H9 (cell line): ENCODE measurements at regions not wholly inside any gene's neighbourhood (a gene's known extent, or its start where the extent isn't known, plus 50 kb on each side); places are given as distances from the start of the nearest gene placed in this dataset.

Experiments used
- DNase-seq: peaks from one replicate; pipeline ENCODE4 v3.0.0-alpha.2; 2017
- H2AFZ ChIP-seq: one replicate; pipeline ENCODE4 v1.6.1; 2013; ENCODE audit warnings: mild to moderate bottlenecking, low read length, control low read depth, moderate library complexity
- H2AK5ac ChIP-seq: 2 replicates; pipeline ENCODE4 v1.6.1; 2013; ENCODE audit warnings: low read length, control low read depth, mixed read lengths; ENCODE audit not compliant: insufficient read length
- H2BK120ac ChIP-seq: one replicate; pipeline ENCODE4 v1.6.1; 2013; ENCODE audit warnings: low read depth, mild to moderate bottlenecking, low read length, control low read depth, inconsistent platforms; ENCODE audit not compliant: poor library complexity, severe bottlenecking
- H2BK12ac ChIP-seq: 2 replicates; pipeline ENCODE4 v1.6.1; 2013; ENCODE audit warnings: low read length, control low read depth, mixed read lengths, low read depth; ENCODE audit not compliant: insufficient read length
- H2BK15ac ChIP-seq: 2 replicates; pipeline ENCODE4 v1.6.1; 2013; ENCODE audit warnings: low read depth, low read length, control low read depth
- H2BK20ac ChIP-seq: one replicate; pipeline ENCODE4 v1.6.1; 2013; ENCODE audit warnings: low read depth, mild to moderate bottlenecking, low read length, control low read depth, inconsistent platforms; ENCODE audit not compliant: poor library complexity, severe bottlenecking
- H2BK5ac ChIP-seq: 2 replicates; pipeline ENCODE4 v1.6.1; 2013; ENCODE audit warnings: low read length, control low read depth, mixed read lengths; ENCODE audit not compliant: insufficient read length
- H3K14ac ChIP-seq: 2 replicates; pipeline ENCODE4 v1.6.1; 2013; ENCODE audit warnings: low read length, control low read depth; ENCODE audit not compliant: insufficient read depth
- H3K18ac ChIP-seq: 2 replicates; pipeline ENCODE4 v1.6.1; 2013; ENCODE audit warnings: low read depth, mild to moderate bottlenecking, mixed read lengths, low read length, control low read depth; ENCODE audit not compliant: insufficient read length
- H3K23ac ChIP-seq: 2 replicates; pipeline ENCODE4 v1.6.1; 2013; ENCODE audit warnings: low read length, control low read depth, mixed read lengths, low read depth; ENCODE audit not compliant: insufficient read length
- H3K23me2 ChIP-seq: 2 replicates; pipeline ENCODE4 v1.6.1; 2013; ENCODE audit warnings: low read depth, mild to moderate bottlenecking, mixed read lengths, low read length, control low read depth; ENCODE audit not compliant: insufficient read length, poor library complexity, severe bottlenecking
- H3K27ac ChIP-seq: 2 replicates; pipeline ENCODE4 v1.5.1; 2013; ENCODE audit warnings: low read length, control low read depth, mixed read lengths, low read depth; ENCODE audit not compliant: insufficient read length
- H3K27me3 ChIP-seq: 2 replicates; pipeline ENCODE4 v1.6.1; 2013; ENCODE audit warnings: low read length, control low read depth, inconsistent platforms; ENCODE audit not compliant: insufficient read depth
- H3K4ac ChIP-seq: 2 replicates; pipeline ENCODE4 v1.6.1; 2013; ENCODE audit warnings: low read depth, mild to moderate bottlenecking, control low read depth, inconsistent platforms, low read length, moderate library complexity
- H3K4me1 ChIP-seq: 2 replicates; pipeline ENCODE4 v1.6.1; 2013; ENCODE audit warnings: low read length, control low read depth, inconsistent platforms; ENCODE audit not compliant: insufficient read depth
- H3K4me2 ChIP-seq: 2 replicates; pipeline ENCODE4 v1.6.1; 2013; ENCODE audit warnings: low read length, control low read depth, mixed read lengths; ENCODE audit not compliant: insufficient read length, insufficient read depth
- H3K56ac ChIP-seq: 2 replicates; pipeline ENCODE4 v1.6.1; 2013; ENCODE audit warnings: low read depth, mild to moderate bottlenecking, mixed read lengths, low read length, control low read depth; ENCODE audit not compliant: insufficient read length
- H3K79me1 ChIP-seq: 2 replicates; pipeline ENCODE4 v1.6.1; 2013; ENCODE audit warnings: low read depth, mild to moderate bottlenecking, moderate library complexity, low read length, control low read depth, inconsistent platforms; ENCODE audit not compliant: insufficient read depth, poor library complexity, severe bottlenecking
- H3K79me2 ChIP-seq: 2 replicates; pipeline ENCODE4 v1.6.1; 2013; ENCODE audit warnings: low read length, control low read depth, inconsistent platforms; ENCODE audit not compliant: insufficient read depth
- H3K9ac ChIP-seq: 2 replicates; pipeline ENCODE4 v1.6.1; 2013; ENCODE audit warnings: low read length, control low read depth, mixed read lengths; ENCODE audit not compliant: insufficient read length; ENCODE audit errors: extremely low read depth
- H3K9me3 ChIP-seq: one replicate; pipeline ENCODE4 v1.6.1; 2013; ENCODE audit warnings: low read depth, low read length, inconsistent platforms; ENCODE audit not compliant: control insufficient read depth
- H3T11ph ChIP-seq: one replicate; pipeline ENCODE4 v1.6.1; 2013; ENCODE audit warnings: mild to moderate bottlenecking, low read length, control low read depth, inconsistent platforms
- H4K20me1 ChIP-seq: one replicate; pipeline ENCODE4 v1.6.1; 2013; ENCODE audit not compliant: control insufficient read depth, insufficient read length, insufficient read depth
- H4K5ac ChIP-seq: 2 replicates; pipeline ENCODE4 v1.6.1; 2013; ENCODE audit warnings: low read depth, mild to moderate bottlenecking, mixed read lengths, low read length, control low read depth; ENCODE audit not compliant: insufficient read length
- H4K8ac ChIP-seq: replicated peaks from 2 replicates; pipeline ENCODE4 v1.6.1; 2013; ENCODE audit warnings: low read length, control low read depth, mixed read lengths, low read depth; ENCODE audit not compliant: insufficient read length
- H4K91ac ChIP-seq: 2 replicates; pipeline ENCODE4 v1.6.1; 2013; ENCODE audit warnings: low read depth, mild to moderate bottlenecking, moderate library complexity, mixed read lengths, low read length, control low read depth; ENCODE audit not compliant: insufficient read length
- H3K27ac Mint-ChIP-seq, 3 experiments: 2 replicates in 2 of 3; 3 replicates in 1 of 3; pipeline ENCODE4 v1.8.0; 2020 to 2021; ENCODE audit warnings: mixed read lengths in 3 of 3, mild to moderate bottlenecking in 1 of 3, moderate library complexity in 1 of 3
- H3K27me3 Mint-ChIP-seq: 2 replicates; pipeline ENCODE4 v1.8.0; 2021; ENCODE audit warnings: low read depth, mild to moderate bottlenecking, moderate library complexity, mixed read lengths
- H3K36me3 Mint-ChIP-seq, 3 experiments: 2 replicates in 2 of 3; 3 replicates in 1 of 3; pipeline ENCODE4 v1.8.0; 2020 to 2021; ENCODE audit warnings: low read depth in 3 of 3, mixed read lengths in 3 of 3; ENCODE audit not compliant: insufficient read depth in 1 of 3
- H3K4me1 Mint-ChIP-seq, 2 experiments: 2 replicates each; pipeline ENCODE4 v1.8.0; 2020; ENCODE audit warnings: mixed read lengths in 2 of 2
- H3K4me3 Mint-ChIP-seq, 2 experiments: 2 replicates in 1 of 2; 3 replicates in 1 of 2; pipeline ENCODE4 v1.8.0; 2020 to 2021; ENCODE audit warnings: mild to moderate bottlenecking in 2 of 2, mixed read lengths in 2 of 2, moderate library complexity in 1 of 2
- H3K9me3 Mint-ChIP-seq, 2 experiments: 2 replicates in 1 of 2; 3 replicates in 1 of 2; pipeline ENCODE4 v1.8.0; 2020; ENCODE audit warnings: mild to moderate bottlenecking in 2 of 2, mixed read lengths in 2 of 2, moderate library complexity in 1 of 2
- CTCF ChIP-seq: fragments of 200-600 bp; sonication (generic); conservative IDR thresholded peaks from 3 replicates; pipeline ENCODE4 v1.8.0; 2021; ENCODE audit warnings: antibody characterized with exemption, mild to moderate bottlenecking
- WGBS: extraction: QIAGEN DNeasy Blood & Tissue Kit; methylation state at CpG from one replicate; pipeline ENCODE4 v1.1.7; 2013; ENCODE audit warnings: missing lambda C conversion rate, low lambda C conversion rate, mixed read lengths; ENCODE audit not compliant: insufficient read length; ENCODE audit errors: extremely low coverage; 5-methylcytosine and 5-hydroxymethylcytosine counted together

GRCh38 chr7:89926194-89926593 is 228.1 kb upstream of the STEAP1 start:
- no peak overlapping the region for H2BK120ac ChIP-seq
- Mint-ChIP-seq H3K9me3 (no peaks in the 10 kb centered on the region; a peak in 1 of 5 replicates), H3K4me3 (no peak overlapping the region), H3K27ac (no peak overlapping the region), H3K27me3 (no peaks in the 10 kb centered on the region), H3K4me1 (0 out of 4 replicates have a peak, but pooled peaks cover 0 to 4% of the 10 kb centered on the region in 2 experiments), H3K36me3 (no peaks in the 10 kb centered on the region)
- no CpG with 5 or more reads among the region's 2 CpGs for whole genome bisulfite sequencing
- no peak overlapping the region for H2BK15ac ChIP-seq
- H2BK12ac ChIP-seq = no peak overlapping the region
- no peak overlapping the region for H3K4ac ChIP-seq
- H2AFZ ChIP-seq = no peak overlapping the region
- H3K23me2 ChIP-seq = no peaks in the 10 kb centered on the region
- no peak overlapping the region for H3K18ac ChIP-seq
- H4K91ac ChIP-seq = no peak overlapping the region
- no peaks in the 10 kb centered on the region for H3K4me1 ChIP-seq
- H3K27ac ChIP-seq = no peak overlapping the region
- H3K27me3 ChIP-seq = no peaks in the 10 kb centered on the region
- H3K79me2 ChIP-seq = no peaks in the 10 kb centered on the region
- H3K79me1 ChIP-seq = no peaks in the 10 kb centered on the region
- H3T11ph ChIP-seq = no peak overlapping the region
- no peak overlapping the region for H3K9ac ChIP-seq
- TF ChIP-seq CTCF = no peak
- H4K8ac ChIP-seq = no peak overlapping the region
- DNase-seq = no peak
- H2BK20ac ChIP-seq = no peak overlapping the region
- H3K56ac ChIP-seq = no peak overlapping the region
- no peak overlapping the region for H3K4me2 ChIP-seq
- H3K14ac ChIP-seq = no peak overlapping the region
- no peak overlapping the region for H2AK5ac ChIP-seq
- no peak overlapping the region for H2BK5ac ChIP-seq
- H4K20me1 ChIP-seq = no peaks in the 10 kb centered on the region
- H3K9me3 ChIP-seq = no peaks in the 10 kb centered on the region
- no peak overlapping the region for H3K23ac ChIP-seq
- no peak overlapping the region for H4K5ac ChIP-seq
